ENCODE measurements at regions not wholly inside any gene's neighbourhood (a gene's known extent, or its start where the extent isn't known, plus 50 kb on each side); places are given as distances from the start of the nearest gene placed in this dataset.

DNA sequence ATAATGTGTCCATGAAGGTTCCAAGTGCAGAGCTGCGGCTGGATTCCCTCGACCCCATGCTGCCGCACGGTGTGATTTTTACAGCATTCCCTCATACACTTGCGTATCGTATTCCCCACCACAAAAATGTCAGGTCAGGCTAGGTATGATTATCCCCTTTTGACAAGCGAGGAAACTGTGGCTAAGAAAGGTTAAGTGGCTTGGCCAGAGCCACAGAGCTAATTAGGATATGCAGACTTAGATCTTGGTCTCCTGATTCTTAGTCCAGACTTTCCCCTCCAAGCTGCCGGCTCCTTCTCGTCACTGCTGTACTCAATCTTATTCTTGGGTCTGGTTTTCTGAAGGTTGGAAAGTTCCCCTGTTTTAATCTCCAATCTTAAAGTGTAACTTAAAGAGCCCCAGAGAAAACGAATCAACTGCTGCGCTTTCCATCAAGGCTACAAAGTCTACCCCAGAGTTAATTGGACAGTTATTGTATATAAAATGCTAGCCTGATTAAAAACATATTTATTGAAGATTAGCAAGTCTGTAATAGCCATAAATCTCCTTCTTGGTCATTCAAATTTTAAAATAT lies 176.6 kb downstream of the ADAMTS15 start:
- Histone ChIP-seq H2AFZ (ENCODE audit: insufficient read depth, low read depth, low read length, poor library complexity, severe bottlenecking) (no peak overlapping the region), H3K9me3 (ENCODE audit: control extremely low read depth in 1 of 3, control insufficient read depth in 2 of 3, insufficient read depth in 1 of 3, low read length in 2 of 3) (no peaks in the 10 kb centered on the region), H3K27ac (ENCODE audit: low read length in 2 of 2) (no peak overlapping the region), H3K36me3 (replicated peaks in 1 of 2; ENCODE audit: control extremely low read depth in 1 of 2, control insufficient read depth in 1 of 2, extremely low read depth in 1 of 2, insufficient read depth in 2 of 2, low read length in 1 of 2) (no peaks in the 10 kb centered on the region), H4K20me1 (ENCODE audit: control insufficient read depth, insufficient read depth, low read length, poor library complexity, severe bottlenecking) (no peaks in the 10 kb centered on the region), H3K4me3 (ENCODE audit: control extremely low read depth in 1 of 5, extremely low read depth in 1 of 5, insufficient read depth in 1 of 5, low read depth in 2 of 5, low read length in 4 of 5) (no peak overlapping the region), H3K4me1 (ENCODE audit: control insufficient read depth in 2 of 2, insufficient read depth in 2 of 2, low read length in 2 of 2) (no peaks in the 10 kb centered on the region), H3K9ac (ENCODE audit: low read length) (no peak overlapping the region), H3K4me2 (replicated peaks; ENCODE audit: low read depth, low read length, poor library complexity, severe bottlenecking) (no peak overlapping the region), H3K79me2 (ENCODE audit: control insufficient read depth, insufficient read depth, low read length) (no peaks in the 10 kb centered on the region), H3K27me3 (replicated peaks in 1 of 4; ENCODE audit: control extremely low read depth in 1 of 4, control insufficient read depth in 3 of 4, insufficient read depth in 4 of 4, low read length in 3 of 4) (no peaks in the 10 kb centered on the region)
- intact Hi-C loops (cut with micrococcal nuclease): no loop called here
- TF ChIP-seq, protein P1, sequence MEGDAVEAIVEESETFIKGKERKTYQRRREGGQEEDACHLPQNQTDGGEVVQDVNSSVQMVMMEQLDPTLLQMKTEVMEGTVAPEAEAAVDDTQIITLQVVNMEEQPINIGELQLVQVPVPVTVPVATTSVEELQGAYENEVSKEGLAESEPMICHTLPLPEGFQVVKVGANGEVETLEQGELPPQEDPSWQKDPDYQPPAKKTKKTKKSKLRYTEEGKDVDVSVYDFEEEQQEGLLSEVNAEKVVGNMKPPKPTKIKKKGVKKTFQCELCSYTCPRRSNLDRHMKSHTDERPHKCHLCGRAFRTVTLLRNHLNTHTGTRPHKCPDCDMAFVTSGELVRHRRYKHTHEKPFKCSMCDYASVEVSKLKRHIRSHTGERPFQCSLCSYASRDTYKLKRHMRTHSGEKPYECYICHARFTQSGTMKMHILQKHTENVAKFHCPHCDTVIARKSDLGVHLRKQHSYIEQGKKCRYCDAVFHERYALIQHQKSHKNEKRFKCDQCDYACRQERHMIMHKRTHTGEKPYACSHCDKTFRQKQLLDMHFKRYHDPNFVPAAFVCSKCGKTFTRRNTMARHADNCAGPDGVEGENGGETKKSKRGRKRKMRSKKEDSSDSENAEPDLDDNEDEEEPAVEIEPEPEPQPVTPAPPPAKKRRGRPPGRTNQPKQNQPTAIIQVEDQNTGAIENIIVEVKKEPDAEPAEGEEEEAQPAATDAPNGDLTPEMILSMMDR (IDR thresholded peaks at IDR 0.05): no peak
- ChIA-PET CTCF (no interaction called here), POLR2A (no interaction called here)
- Mint-ChIP-seq H3K27me3 (peaks cover 18% of the 10 kb centered on the region), H3K4me1 (no peaks in the 10 kb centered on the region), H3K4me3 (no peak overlapping the region), H3K27ac (no peak overlapping the region), H3K9me3 (ENCODE audit: insufficient read depth) (no peaks in the 10 kb centered on the region)
- WGBS (ENCODE audit: insufficient coverage): no CpG with 5 or more reads among the region's 11 CpGs
- no peak for ATAC-seq (ENCODE audit: low read depth)
- DNase-seq: no peak

DNA sequence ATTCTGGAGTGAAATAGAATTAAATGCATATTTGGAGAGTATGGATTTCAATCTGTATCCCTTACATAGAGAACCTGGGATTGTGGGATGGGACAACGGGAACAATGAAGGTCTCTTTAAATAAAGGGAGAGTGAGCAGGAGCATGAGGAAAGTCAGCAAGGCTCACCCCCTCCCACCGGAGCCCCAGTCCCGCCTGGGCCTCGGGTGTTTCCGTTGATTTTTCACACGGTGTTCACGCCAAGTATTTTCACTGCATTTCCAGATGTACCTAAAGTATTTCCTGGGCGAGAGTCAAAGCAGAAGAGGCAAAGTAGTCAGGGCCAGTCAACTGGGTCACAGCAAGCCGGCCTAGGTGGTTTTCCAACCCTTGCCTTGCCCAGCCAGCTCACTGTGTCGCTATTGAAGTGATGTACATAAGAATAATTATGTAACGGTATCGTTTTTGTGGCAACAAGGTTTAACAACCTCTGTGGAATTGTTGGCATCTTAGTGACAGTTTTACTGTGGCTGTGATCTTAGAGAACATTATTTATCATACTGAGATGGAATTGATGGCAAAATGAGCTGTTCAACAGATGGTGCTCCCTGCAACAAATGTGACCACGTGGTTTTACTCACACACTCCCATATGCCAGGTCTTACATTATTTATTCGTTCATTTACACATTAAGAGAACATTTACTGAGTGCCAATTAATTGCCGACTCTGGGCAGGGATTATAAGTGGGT lies 177.3 kb downstream of the ADAMTS15 start:
- ChIA-PET POLR2A (no interaction called here), CTCF (no interaction called here)
- H3K27me3 Mint-ChIP-seq: peaks cover 18% of the 10 kb centered on the region
- no peak overlapping the region for H3K9ac ChIP-seq (ENCODE audit: low read length)
- no peak for ATAC-seq (ENCODE audit: low read depth)
- no peaks in the 10 kb centered on the region for H3K4me1 Mint-ChIP-seq
- no peak overlapping the region for H3K4me3 ChIP-seq (ENCODE audit: control extremely low read depth in 1 of 5, extremely low read depth in 1 of 5, insufficient read depth in 1 of 5, low read depth in 2 of 5, low read length in 4 of 5)
- H3K4me1 ChIP-seq (ENCODE audit: control insufficient read depth in 2 of 2, insufficient read depth in 2 of 2, low read length in 2 of 2): no peaks in the 10 kb centered on the region
- 92% methylated on average over 9 of the region's 15 CpGs for WGBS (ENCODE audit: insufficient coverage)
- no peaks in the 10 kb centered on the region for H3K9me3 Mint-ChIP-seq (ENCODE audit: insufficient read depth)
- no peaks in the 10 kb centered on the region for H3K36me3 ChIP-seq (replicated peaks in 1 of 2; ENCODE audit: control extremely low read depth in 1 of 2, control insufficient read depth in 1 of 2, extremely low read depth in 1 of 2, insufficient read depth in 2 of 2, low read length in 1 of 2)
- no peak overlapping the region for H3K27ac ChIP-seq (ENCODE audit: low read length in 2 of 2)
- no peak overlapping the region for H2AFZ ChIP-seq (ENCODE audit: insufficient read depth, low read depth, low read length, poor library complexity, severe bottlenecking)
- H3K27ac Mint-ChIP-seq: no peak overlapping the region
- H3K4me3 Mint-ChIP-seq: no peak overlapping the region
- H3K4me2 ChIP-seq (replicated peaks; ENCODE audit: low read depth, low read length, poor library complexity, severe bottlenecking): no peak overlapping the region
- no peaks in the 10 kb centered on the region for H3K79me2 ChIP-seq (ENCODE audit: control insufficient read depth, insufficient read depth, low read length)
- no peaks in the 10 kb centered on the region for H3K9me3 ChIP-seq (ENCODE audit: control extremely low read depth in 1 of 3, control insufficient read depth in 2 of 3, insufficient read depth in 1 of 3, low read length in 2 of 3)
- H3K27me3 ChIP-seq (replicated peaks in 1 of 4; ENCODE audit: control extremely low read depth in 1 of 4, control insufficient read depth in 3 of 4, insufficient read depth in 4 of 4, low read length in 3 of 4): no peaks in the 10 kb centered on the region
- TF ChIP-seq, protein P1 (IDR thresholded peaks at IDR 0.05): no peak
- no peak for TF ChIP-seq EZH2 (IDR thresholded peaks at IDR 0.05; ENCODE audit: borderline replicate concordance, insufficient read depth, low read depth, low read length, poor library complexity, severe bottlenecking)
- intact Hi-C loops (cut with micrococcal nuclease): no loop called here
- DNase-seq: no peak
- H4K20me1 ChIP-seq (ENCODE audit: control insufficient read depth, insufficient read depth, low read length, poor library complexity, severe bottlenecking): no peaks in the 10 kb centered on the region

Data from B cell (primary cell).